Liver (tissue), 3 donors: ENCODE measurements at regions not wholly inside any gene's neighbourhood (a gene's known extent, or its start where the extent isn't known, plus 50 kb on each side); places are given as distances from the start of the nearest gene placed in this dataset.

Experiments used
- RAD21 ChIP-seq, 2 donors: IDR thresholded peaks; 2 replicates each; pipeline ENCODE4 v1.6.1; 2016; ENCODE audit warnings: antibody characterized with exemption in 2 of 2, mild to moderate bottlenecking in 2 of 2
- SP1 ChIP-seq: IDR thresholded peaks from 2 replicates; pipeline ENCODE4 v1.6.1; 2018; ENCODE audit warnings: antibody characterized with exemption, mild to moderate bottlenecking
- YY1 ChIP-seq: IDR thresholded peaks from 2 replicates; pipeline ENCODE4 v1.6.1; 2016; ENCODE audit warnings: antibody characterized with exemption, mild to moderate bottlenecking
- TF ChIP-seq, protein P1 (sequence below): fragments of 150-350 bp; IDR thresholded peaks from 2 replicates; pipeline ENCODE4 v1.5.1; 2017; ENCODE audit warnings: improper control_type of control experiment, low read depth, low read length; ENCODE audit not compliant: missing input control
- donor health status: healthy.
- donor health status: healthy.

DNA sequence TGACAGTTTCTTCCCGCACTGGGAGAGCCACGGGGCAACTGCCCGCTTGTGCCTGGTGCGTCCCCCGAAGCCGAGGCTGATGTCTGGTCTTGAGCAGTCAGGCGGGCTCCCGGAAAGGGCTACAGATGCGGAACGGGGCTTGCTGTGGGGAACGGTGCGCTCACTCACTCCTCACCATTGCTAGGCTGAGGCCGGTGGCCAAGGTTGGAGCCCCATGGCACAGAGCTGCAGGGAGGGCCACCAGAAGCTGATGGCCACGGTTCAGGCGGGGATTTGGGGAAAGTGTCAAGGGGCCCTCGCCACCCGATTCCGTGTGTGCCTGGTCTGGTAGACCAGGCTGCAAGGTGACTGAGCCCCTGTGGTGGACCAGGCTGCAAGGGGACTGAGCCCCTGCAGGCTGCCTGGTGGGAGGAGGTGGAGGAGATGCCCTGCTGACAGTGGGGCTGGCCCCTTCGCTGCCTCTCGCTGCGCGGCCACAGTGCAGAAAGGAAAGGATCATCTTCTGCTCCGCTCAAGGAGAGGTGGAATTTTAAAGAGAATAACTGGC is 1315.8 kb downstream of the BRD1 start:
- TF ChIP-seq, protein P1, sequence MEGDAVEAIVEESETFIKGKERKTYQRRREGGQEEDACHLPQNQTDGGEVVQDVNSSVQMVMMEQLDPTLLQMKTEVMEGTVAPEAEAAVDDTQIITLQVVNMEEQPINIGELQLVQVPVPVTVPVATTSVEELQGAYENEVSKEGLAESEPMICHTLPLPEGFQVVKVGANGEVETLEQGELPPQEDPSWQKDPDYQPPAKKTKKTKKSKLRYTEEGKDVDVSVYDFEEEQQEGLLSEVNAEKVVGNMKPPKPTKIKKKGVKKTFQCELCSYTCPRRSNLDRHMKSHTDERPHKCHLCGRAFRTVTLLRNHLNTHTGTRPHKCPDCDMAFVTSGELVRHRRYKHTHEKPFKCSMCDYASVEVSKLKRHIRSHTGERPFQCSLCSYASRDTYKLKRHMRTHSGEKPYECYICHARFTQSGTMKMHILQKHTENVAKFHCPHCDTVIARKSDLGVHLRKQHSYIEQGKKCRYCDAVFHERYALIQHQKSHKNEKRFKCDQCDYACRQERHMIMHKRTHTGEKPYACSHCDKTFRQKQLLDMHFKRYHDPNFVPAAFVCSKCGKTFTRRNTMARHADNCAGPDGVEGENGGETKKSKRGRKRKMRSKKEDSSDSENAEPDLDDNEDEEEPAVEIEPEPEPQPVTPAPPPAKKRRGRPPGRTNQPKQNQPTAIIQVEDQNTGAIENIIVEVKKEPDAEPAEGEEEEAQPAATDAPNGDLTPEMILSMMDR = no peak
- TF ChIP-seq SP1 (no peak), YY1 (no peak), RAD21 (IDR thresholded peaks at IDR 0.05) (no peak)
